Activated T-helper 17 cell treated with anti-CD3 and anti-CD28 coated beads, Interleukin-2, amount 50 U/mL, for 72 hours (primary cell): ENCODE measurements at regions not wholly inside any gene's neighbourhood (a gene's known extent, or its start where the extent isn't known, plus 50 kb on each side); places are given as distances from the start of the nearest gene placed in this dataset.
A peak's percentile ranks its signal among the peaks of the same experiment; 100 is the strongest.

Source experiments
- ATAC-seq: fragments of 150-1000 bp; cut with Tn5 transposase; replicated peaks from 2 replicates; pipeline ENCODE4 v1.10.0; 2021; ENCODE audit warnings: mild to moderate bottlenecking, moderate library complexity
- H3K27ac Mint-ChIP-seq: one replicate; pipeline ENCODE4 v1.8.0; 2022; ENCODE audit warnings: mixed read lengths
- H3K27me3 Mint-ChIP-seq: one replicate; pipeline ENCODE4 v1.8.0; 2022; ENCODE audit warnings: mixed read lengths
- H3K36me3 Mint-ChIP-seq: one replicate; pipeline ENCODE4 v1.8.0; 2022; ENCODE audit warnings: low read depth, mild to moderate bottlenecking, mixed read lengths
- H3K4me1 Mint-ChIP-seq: one replicate; pipeline ENCODE4 v1.8.0; 2022; ENCODE audit warnings: mixed read lengths
- H3K4me3 Mint-ChIP-seq: one replicate; pipeline ENCODE4 v1.8.0; 2022; ENCODE audit warnings: mild to moderate bottlenecking, mixed read lengths
- H3K9me3 Mint-ChIP-seq: one replicate; pipeline ENCODE4 v1.8.0; 2022; ENCODE audit warnings: mixed read lengths

DNA sequence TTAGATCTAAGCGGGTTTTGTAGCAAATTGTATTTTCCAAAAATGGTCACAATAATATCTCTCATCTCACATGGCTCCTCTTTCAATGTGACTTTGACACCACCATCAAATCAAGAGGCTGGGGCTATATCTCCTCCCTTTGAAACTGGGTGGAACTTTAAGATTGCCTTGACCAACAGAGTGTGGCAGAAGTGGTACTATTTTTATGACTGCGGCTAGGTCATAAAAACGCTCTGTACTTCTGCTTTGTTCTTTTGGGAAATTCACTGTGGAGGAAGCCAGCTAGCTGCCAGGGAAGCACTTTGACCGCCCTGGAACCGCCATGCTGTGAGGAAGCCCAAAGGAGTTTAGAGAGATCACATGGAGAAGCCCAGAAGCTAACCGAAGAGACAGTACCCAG is 50.7 kb upstream of the ACOT11 start:
- no peak for ATAC-seq
- H3K27me3 Mint-ChIP-seq, result peaks cover 29% of the 10 kb centered on the region

GRCh38 chr1:54495954-54496353 is 52.1 kb upstream of the ACOT11 start:
- Mint-ChIP-seq H3K4me3 (no peak overlapping the region), H3K4me1 (no peaks in the 10 kb centered on the region), H3K27ac (no peak overlapping the region), H3K36me3 (no peaks in the 10 kb centered on the region), H3K9me3 (no peaks in the 10 kb centered on the region), H3K27me3 (peaks cover 22% of the 10 kb centered on the region)
- no peak for ATAC-seq

More for the DNA sequence above, 50.7 kb upstream of the ACOT11 start:
- H3K4me1 Mint-ChIP-seq, result peaks cover 5% of the 10 kb centered on the region
- no peaks in the 10 kb centered on the region for H3K9me3 Mint-ChIP-seq
- H3K36me3 Mint-ChIP-seq, result no peaks in the 10 kb centered on the region
- H3K27ac Mint-ChIP-seq, result no peak overlapping the region
- no peak overlapping the region for H3K4me3 Mint-ChIP-seq

- Mint-ChIP-seq H3K9me3 (no peaks in the 10 kb centered on the region), H3K4me3 (no peak overlapping the region), H3K36me3 (no peaks in the 10 kb centered on the region), H3K4me1 (no peaks in the 10 kb centered on the region), H3K27ac (no peak overlapping the region), H3K27me3 (peaks cover 16% of the 10 kb centered on the region)
- no peak for ATAC-seq
These were observed 54.4 kb upstream of the ACOT11 start for GRCh38 chr1:54493608-54494007.

- no peak overlapping the region for H3K4me3 Mint-ChIP-seq
- peaks cover 13% of the 10 kb centered on the region for H3K4me1 Mint-ChIP-seq
- no peaks in the 10 kb centered on the region for H3K36me3 Mint-ChIP-seq
- no peak overlapping the region for H3K27ac Mint-ChIP-seq
- H3K9me3 Mint-ChIP-seq, result no peaks in the 10 kb centered on the region
- H3K27me3 Mint-ChIP-seq, result no peaks in the 10 kb centered on the region
- no peak for ATAC-seq
These were observed 57.4 kb upstream of the ACOT11 start for GRCh38 chr1:54490361-54491248.

DNA sequence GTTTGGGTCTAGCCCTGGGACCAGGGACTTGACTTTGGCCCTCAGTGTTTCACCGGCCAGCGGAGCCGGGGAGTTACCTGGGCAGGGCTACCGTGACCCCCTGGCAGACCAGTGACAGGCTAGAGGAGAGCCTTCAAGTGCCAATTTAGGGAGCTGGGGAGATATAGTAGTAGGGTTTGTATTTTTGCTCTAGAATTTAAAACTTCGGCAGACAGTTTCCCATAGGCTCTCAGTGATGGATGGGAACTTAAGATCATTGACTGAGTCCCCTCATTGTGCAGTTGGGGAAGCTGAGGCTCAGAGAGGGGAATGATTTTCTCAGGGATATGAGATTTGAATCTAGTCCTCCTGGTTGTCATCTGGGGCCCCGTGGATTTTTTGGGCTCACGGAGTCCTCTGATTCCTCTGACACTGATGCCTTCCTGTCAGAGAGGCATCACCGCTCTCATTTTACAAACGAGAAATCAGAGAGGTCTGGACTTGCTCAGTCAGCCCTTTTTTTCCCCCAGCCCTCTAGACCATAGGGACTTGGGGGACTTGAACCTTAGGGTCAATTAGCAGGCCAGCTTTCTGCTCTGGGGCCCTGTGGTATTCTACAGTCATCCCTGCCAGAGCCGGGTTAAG is 58.3 kb upstream of the ACOT11 start:
- peak overlapping the region; percentile 82 for H3K27ac Mint-ChIP-seq
- H3K36me3 Mint-ChIP-seq, result no peaks in the 10 kb centered on the region
- no peaks in the 10 kb centered on the region for H3K27me3 Mint-ChIP-seq
- peak overlapping the region; percentile 71 for H3K4me3 Mint-ChIP-seq
- no peaks in the 10 kb centered on the region for H3K9me3 Mint-ChIP-seq
- peaks cover 13% of the 10 kb centered on the region for H3K4me1 Mint-ChIP-seq
- ATAC-seq, result no peak

DNA sequence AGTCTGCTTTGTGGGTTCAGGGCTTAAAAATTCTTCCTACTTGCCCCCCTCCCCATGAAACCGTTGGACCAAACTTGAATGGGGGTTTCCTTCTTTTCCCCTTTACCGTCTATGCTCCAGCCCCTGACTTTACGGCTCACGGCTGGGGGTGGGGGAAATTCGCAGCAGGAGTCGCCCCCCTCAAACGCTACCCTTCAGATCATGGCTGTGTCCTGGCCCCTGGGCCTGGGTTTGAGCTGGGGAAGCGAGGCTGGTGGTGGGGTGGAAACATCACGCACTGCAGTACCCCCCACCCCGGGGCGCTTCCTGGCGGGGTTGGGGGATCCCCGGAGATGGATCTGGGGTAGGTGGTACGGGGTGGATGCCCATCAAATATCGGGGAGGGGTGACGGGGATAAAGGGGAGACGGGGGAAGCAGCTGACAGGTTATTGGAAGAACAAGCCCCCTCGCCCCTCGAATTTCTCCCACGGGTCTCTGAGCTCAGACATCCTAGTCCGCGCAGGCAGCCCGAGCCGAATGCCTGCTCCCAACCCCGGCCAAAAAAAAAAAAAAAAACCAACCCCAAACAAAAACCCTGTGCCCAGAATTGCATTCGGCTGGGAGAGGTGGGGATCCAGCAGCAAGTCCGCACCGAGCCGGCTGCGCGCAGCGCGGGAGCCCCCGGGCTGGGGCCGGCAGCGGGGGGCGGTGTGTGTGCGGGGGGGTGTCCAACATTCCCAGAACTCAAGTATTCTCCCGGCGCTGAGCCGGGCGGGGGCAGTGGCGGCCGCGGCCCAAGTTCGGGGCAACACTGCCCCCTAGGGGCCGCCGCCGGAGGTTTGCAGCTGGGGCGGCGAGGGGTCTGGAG is 59.0 kb upstream of the ACOT11 start:
- H3K4me3 Mint-ChIP-seq, result peak overlapping the region; percentile 71
- ATAC-seq, result peak; percentile 75
- H3K36me3 Mint-ChIP-seq, result no peaks in the 10 kb centered on the region
- H3K27me3 Mint-ChIP-seq, result no peaks in the 10 kb centered on the region
- peaks cover 13% of the 10 kb centered on the region for H3K4me1 Mint-ChIP-seq
- H3K27ac Mint-ChIP-seq, result peak overlapping the region; percentile 82
- no peaks in the 10 kb centered on the region for H3K9me3 Mint-ChIP-seq

DNA sequence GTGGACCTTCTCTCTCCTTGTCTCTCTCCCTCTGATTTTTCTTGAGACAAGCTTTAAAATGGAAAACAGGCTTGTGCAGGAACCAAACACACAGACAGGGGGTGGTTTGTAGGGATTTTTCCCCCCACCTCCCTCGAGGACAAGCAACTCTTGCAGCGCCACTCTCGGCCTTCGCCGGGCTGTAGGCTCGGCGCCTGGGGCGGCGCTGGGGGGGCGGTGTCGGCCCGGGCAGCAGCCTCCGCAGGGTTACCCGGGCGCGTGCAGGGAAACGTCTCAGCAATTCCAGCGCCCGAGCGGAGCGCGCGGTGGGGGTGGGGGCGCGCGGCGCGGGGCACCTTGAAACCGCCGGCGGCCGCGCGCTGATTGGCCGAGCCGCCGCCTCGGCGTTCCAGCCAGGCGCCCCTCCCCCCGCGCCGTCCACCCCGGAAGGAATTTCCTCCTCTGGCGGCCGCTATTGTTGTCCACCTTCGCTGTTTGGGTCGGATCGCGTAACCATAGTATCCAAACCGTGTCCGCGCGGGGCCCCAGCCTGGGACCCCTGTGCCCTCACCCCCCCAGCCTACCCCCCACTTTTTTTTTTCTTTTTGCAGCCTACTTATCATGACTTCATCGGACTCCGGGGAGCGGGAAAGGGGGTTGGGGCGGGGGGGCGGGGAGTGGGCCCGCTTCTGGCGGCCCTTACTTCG is 59.8 kb upstream of the ACOT11 start:
- Mint-ChIP-seq H3K4me1 (peaks cover 16% of the 10 kb centered on the region), H3K36me3 (no peaks in the 10 kb centered on the region), H3K9me3 (no peaks in the 10 kb centered on the region), H3K4me3 (peak overlapping the region; percentile 71), H3K27me3 (no peaks in the 10 kb centered on the region), H3K27ac (peak overlapping the region; percentile 82)
- peak; percentile 66 for ATAC-seq

DNA sequence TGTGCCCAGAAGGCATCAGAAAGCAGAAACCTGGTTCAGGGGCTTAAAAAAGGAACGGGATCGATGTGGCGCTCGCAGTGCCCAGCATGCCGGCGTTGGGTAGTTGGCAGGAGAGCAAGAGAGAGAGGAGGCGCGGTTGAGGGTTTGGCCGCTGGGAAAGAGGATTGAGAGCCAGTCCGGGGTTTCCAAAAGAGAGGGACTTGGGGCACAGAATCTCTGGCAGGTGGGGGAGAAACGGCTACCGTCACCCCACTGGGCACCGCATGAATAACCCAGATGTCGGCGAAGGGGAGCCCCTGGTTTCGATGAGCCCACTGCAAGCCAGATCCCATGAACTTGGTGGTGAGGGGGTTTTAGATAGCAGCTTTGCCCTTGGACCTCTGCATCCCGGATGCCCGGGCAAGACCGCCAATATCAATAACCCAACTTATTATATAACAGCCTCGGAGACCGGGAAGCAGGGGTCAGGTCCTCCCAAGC is 60.4 kb upstream of the ACOT11 start:
- Mint-ChIP-seq H3K27me3 (no peaks in the 10 kb centered on the region), H3K9me3 (no peaks in the 10 kb centered on the region), H3K4me1 (peaks cover 16% of the 10 kb centered on the region), H3K27ac (peak overlapping the region; percentile 61), H3K36me3 (no peaks in the 10 kb centered on the region), H3K4me3 (peak overlapping the region; percentile 71)
- no peak for ATAC-seq

GRCh38 chr1:54486907-54487306 is 61.1 kb upstream of the ACOT11 start:
- H3K27me3 Mint-ChIP-seq, result no peaks in the 10 kb centered on the region
- no peaks in the 10 kb centered on the region for H3K9me3 Mint-ChIP-seq
- H3K27ac Mint-ChIP-seq, result peak overlapping the region; percentile 61
- peak overlapping the region; percentile 71 for H3K4me3 Mint-ChIP-seq
- H3K4me1 Mint-ChIP-seq, result peaks cover 16% of the 10 kb centered on the region
- no peaks in the 10 kb centered on the region for H3K36me3 Mint-ChIP-seq
- no peak for ATAC-seq

- Mint-ChIP-seq H3K4me3 (no peak overlapping the region), H3K27me3 (no peaks in the 10 kb centered on the region), H3K27ac (no peak overlapping the region), H3K4me1 (peaks cover 29% of the 10 kb centered on the region), H3K36me3 (no peaks in the 10 kb centered on the region), H3K9me3 (no peaks in the 10 kb centered on the region)
- ATAC-seq, result no peak
These were observed 62.6 kb upstream of the ACOT11 start for GRCh38 chr1:54485416-54485815.

DNA sequence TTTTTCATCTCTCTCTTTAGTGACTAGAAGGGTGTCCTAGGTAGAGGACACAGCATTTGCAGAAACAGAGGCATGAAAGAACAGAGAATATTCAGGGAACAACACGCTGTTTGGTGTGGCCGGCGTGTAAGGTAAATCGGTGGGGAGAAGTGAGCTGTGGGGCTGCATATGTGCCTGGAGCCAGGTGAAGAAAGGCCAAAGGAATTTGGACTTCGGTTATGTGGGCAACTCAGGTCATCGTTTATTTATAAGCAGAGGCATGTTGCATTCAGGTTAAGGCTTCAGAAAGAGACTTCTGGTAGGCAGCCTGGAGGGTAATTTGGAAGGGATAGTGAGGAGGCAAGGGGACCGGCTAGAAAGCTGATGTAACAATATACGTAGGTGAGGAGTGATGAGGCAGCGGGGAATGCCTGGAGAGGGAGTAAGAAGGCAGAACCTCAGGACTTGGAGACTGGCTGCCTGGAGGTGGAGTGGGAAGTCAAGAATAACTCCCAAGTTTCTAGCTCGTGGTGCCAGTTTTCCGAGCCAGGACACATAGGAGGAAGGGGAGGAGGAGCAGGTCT is 64.1 kb upstream of the ACOT11 start:
- Mint-ChIP-seq H3K9me3 (no peaks in the 10 kb centered on the region), H3K4me1 (peaks cover 40% of the 10 kb centered on the region), H3K4me3 (no peak overlapping the region), H3K27me3 (no peaks in the 10 kb centered on the region), H3K27ac (no peak overlapping the region), H3K36me3 (no peaks in the 10 kb centered on the region)
- ATAC-seq, result no peak

DNA sequence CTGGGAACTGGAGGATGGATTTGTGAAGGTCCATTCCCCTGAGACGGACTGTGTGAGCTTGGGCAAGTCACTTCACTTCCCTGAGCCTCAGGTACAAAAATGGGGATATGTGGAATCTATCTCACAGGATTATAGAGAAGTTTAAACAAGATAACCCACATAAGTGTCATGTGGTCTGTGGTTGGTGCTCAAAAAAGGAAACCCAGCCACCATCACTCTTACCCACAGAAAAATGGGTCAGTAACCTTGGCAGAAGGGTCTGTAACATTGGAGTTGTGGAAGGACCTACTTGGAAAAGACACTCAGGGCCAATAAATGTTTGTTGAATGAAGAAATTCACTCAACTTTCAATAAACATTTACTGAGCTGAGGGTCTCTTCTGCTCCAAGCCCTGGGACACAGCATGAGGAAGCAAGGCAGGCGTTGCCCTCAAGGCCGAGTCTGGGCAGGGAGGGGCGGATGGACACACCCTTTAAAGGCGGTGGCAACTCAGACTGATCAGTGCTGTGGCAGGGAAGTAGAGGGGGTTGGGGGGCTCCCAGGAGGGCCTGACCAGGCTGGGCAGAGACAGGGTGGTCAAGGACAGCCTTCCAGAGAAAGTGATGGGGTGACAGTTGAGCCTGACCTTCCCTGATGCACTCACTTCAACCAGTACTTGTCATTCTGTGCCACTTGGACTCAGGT is 66.7 kb upstream of the ACOT11 start:
- ATAC-seq, result peak; percentile 56
- Mint-ChIP-seq H3K36me3 (no peaks in the 10 kb centered on the region), H3K9me3 (no peaks in the 10 kb centered on the region), H3K4me3 (peak overlapping the region; percentile 58), H3K27ac (peak overlapping the region; percentile 13), H3K27me3 (no peaks in the 10 kb centered on the region), H3K4me1 (peaks cover 35% of the 10 kb centered on the region)

GRCh38 chr1:54480525-54480848 is 67.5 kb upstream of the ACOT11 start:
- ATAC-seq, result no peak
- Mint-ChIP-seq H3K9me3 (no peaks in the 10 kb centered on the region), H3K27me3 (no peaks in the 10 kb centered on the region), H3K4me1 (peaks cover 40% of the 10 kb centered on the region), H3K36me3 (no peaks in the 10 kb centered on the region), H3K27ac (peak overlapping the region; percentile 13), H3K4me3 (peak overlapping the region; percentile 58)
